ENCODE measurements at regions not wholly inside any gene's neighbourhood (a gene's known extent, or its start where the extent isn't known, plus 50 kb on each side); places are given as distances from the start of the nearest gene placed in this dataset.

GRCh38 chr4:32994981-32995881 lies 2275.1 kb downstream of the PCDH7 start:
- intact Hi-C loops (cut with micrococcal nuclease) = no loop called here
- H3K27me3 Mint-ChIP-seq (ENCODE audit: low read depth in 3 of 3) = peaks cover 0 to 1% (median 0%) of the 10 kb centered on the region in 3 donors
- H3K9ac ChIP-seq (ENCODE audit: insufficient read depth, low read length, poor library complexity, severe bottlenecking) = no peak overlapping the region
- no peaks in the 10 kb centered on the region for H3K4me1 Mint-ChIP-seq
- no peaks in the 10 kb centered on the region for H3K79me2 ChIP-seq (ENCODE audit: insufficient read depth, low read length)
- H3K9me3 Mint-ChIP-seq = peaks cover 0 to 4% (median 0%) of the 10 kb centered on the region in 7 donors
- H4K20me1 ChIP-seq (ENCODE audit: insufficient read depth, low read length) = no peaks in the 10 kb centered on the region
- H2AFZ ChIP-seq (ENCODE audit: insufficient read depth, low read depth, low read length, poor library complexity, severe bottlenecking) = no peak overlapping the region
- H3K4me3 ChIP-seq (replicated peaks in 1 of 3; ENCODE audit: low read depth in 2 of 3, low read length in 3 of 3) = no peak overlapping the region
- H3K4me1 ChIP-seq (ENCODE audit: control insufficient read depth in 1 of 2, insufficient read depth in 2 of 2, low read length in 2 of 2) = no peaks in the 10 kb centered on the region
- no peaks in the 10 kb centered on the region for H3K36me3 ChIP-seq (replicated peaks in 1 of 2; ENCODE audit: control insufficient read depth in 1 of 2, insufficient read depth in 2 of 2, low read length in 2 of 2)
- DNase-seq = no peak
- TF ChIP-seq CTCF (IDR thresholded peaks at IDR 0.05) = no peak
- no peak overlapping the region for H3K4me3 Mint-ChIP-seq
- H3K4me2 ChIP-seq (replicated peaks; ENCODE audit: extremely low read depth, low read length, poor library complexity, severe bottlenecking) = no peak overlapping the region
- H3K27ac ChIP-seq (ENCODE audit: low read depth in 1 of 2, low read length in 2 of 2) = no peak overlapping the region
- WGBS (ENCODE audit: insufficient coverage) = no CpG with 5 or more reads among the region's 3 CpGs
- H3K9me3 ChIP-seq (replicated peaks in 1 of 2; ENCODE audit: control insufficient read depth in 1 of 2, insufficient read depth in 1 of 2, low read length in 2 of 2) = no peaks in the 10 kb centered on the region
- no peak overlapping the region for H3K27ac Mint-ChIP-seq
- H3K36me3 Mint-ChIP-seq = no peaks in the 10 kb centered on the region
- H3K27me3 ChIP-seq (ENCODE audit: control insufficient read depth in 2 of 2, insufficient read depth in 2 of 2, low read length in 2 of 2) = no peaks in the 10 kb centered on the region

DNA sequence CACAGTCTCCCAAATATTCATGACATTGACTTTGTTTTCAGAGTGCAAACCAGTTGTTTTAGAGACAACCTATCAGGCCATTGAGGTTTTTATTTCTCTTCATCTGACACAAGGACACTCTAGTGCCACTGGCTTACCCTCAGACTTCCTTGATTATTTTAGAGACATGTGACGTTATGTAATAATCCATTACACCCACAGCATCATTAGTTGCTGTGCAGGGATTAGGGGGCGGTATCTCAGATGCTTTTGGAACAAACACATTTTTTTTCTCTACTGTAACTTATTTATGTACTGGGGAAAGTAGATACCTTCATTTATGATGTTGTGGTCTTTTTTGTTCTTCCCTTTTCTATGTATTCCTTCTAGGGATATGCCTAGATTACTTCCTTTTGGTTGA lies 2293.1 kb downstream of the PCDH7 start:
- Mint-ChIP-seq H3K27me3 (ENCODE audit: low read depth in 3 of 3) (no peaks in the 10 kb centered on the region), H3K36me3 (no peaks in the 10 kb centered on the region), H3K4me1 (no peaks in the 10 kb centered on the region), H3K4me3 (no peak overlapping the region), H3K9me3 (peaks cover 0 to 6% (median 0%) of the 10 kb centered on the region in 7 donors), H3K27ac (no peak overlapping the region)
- TF ChIP-seq CTCF (IDR thresholded peaks at IDR 0.05) = no peak
- Histone ChIP-seq H3K79me2 (ENCODE audit: insufficient read depth, low read length) (no peaks in the 10 kb centered on the region), H3K27me3 (ENCODE audit: control insufficient read depth in 2 of 2, insufficient read depth in 2 of 2, low read length in 2 of 2) (no peaks in the 10 kb centered on the region), H3K27ac (ENCODE audit: low read depth in 1 of 2, low read length in 2 of 2) (no peak overlapping the region), H3K36me3 (replicated peaks in 1 of 2; ENCODE audit: control insufficient read depth in 1 of 2, insufficient read depth in 2 of 2, low read length in 2 of 2) (no peaks in the 10 kb centered on the region), H3K9me3 (replicated peaks in 1 of 2; ENCODE audit: control insufficient read depth in 1 of 2, insufficient read depth in 1 of 2, low read length in 2 of 2) (no peaks in the 10 kb centered on the region), H3K4me2 (replicated peaks; ENCODE audit: extremely low read depth, low read length, poor library complexity, severe bottlenecking) (no peak overlapping the region), H3K4me1 (ENCODE audit: control insufficient read depth in 1 of 2, insufficient read depth in 2 of 2, low read length in 2 of 2) (no peaks in the 10 kb centered on the region), H2AFZ (ENCODE audit: insufficient read depth, low read depth, low read length, poor library complexity, severe bottlenecking) (no peak overlapping the region), H3K9ac (ENCODE audit: insufficient read depth, low read length, poor library complexity, severe bottlenecking) (no peak overlapping the region), H3K4me3 (replicated peaks in 1 of 3; ENCODE audit: low read depth in 2 of 3, low read length in 3 of 3) (no peak overlapping the region), H4K20me1 (ENCODE audit: insufficient read depth, low read length) (no peaks in the 10 kb centered on the region)
- no CpG with 5 or more reads among the region's 2 CpGs for WGBS (ENCODE audit: insufficient coverage)
- DNase-seq = no peak
- intact Hi-C loops (cut with micrococcal nuclease) = no loop called here
